ENCODE measurements at regions not wholly inside any gene's neighbourhood (a gene's known extent, or its start where the extent isn't known, plus 50 kb on each side); places are given as distances from the start of the nearest gene placed in this dataset.

DNA sequence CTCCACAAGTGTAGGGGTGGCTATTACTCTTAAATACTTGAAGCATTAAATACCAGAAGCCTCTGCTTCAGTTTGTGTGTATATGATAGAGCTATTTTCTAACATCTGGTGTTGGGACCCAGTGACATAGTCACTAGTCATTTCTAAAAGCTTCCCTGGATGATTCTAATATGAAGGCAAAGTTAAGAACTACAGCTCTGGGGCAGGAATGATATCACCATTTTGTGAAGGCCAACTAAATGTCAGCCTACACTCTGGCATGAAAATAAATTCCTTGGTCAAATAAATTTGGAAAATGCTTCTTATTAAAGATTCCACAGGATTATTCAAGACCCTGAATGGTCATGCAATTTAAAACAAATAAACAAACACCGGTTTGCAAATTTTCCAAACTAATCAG is 197.7 kb downstream of the PLK2 start:
- no peak for DNase-seq (ENCODE audit: low spot score in 2 of 2)
- peak overlapping the region in 1 of 2 donors; percentile 24 for H3K27ac ChIP-seq
- intact Hi-C loops (cut with DNase I) = loop anchor here (5.0 kb wide), 1 partner anchor 195 kb away; no protein-coding TSS in a partner anchor

GRCh38 chr5:58261605-58262004 is 198.3 kb downstream of the PLK2 start:
- Histone ChIP-seq H3K4me1 (peaks cover 0 to 14% of the 10 kb centered on the region in 2 donors), H3K9me3 (no peaks in the 10 kb centered on the region), H3K27me3 (no peaks in the 10 kb centered on the region), H3K27ac (peak overlapping the region; percentile 24 to 42), H3K36me3 (no peaks in the 10 kb centered on the region), H3K4me3 (no peak overlapping the region)
- no peak for DNase-seq (ENCODE audit: low spot score in 2 of 2)
- TF ChIP-seq, protein P1, sequence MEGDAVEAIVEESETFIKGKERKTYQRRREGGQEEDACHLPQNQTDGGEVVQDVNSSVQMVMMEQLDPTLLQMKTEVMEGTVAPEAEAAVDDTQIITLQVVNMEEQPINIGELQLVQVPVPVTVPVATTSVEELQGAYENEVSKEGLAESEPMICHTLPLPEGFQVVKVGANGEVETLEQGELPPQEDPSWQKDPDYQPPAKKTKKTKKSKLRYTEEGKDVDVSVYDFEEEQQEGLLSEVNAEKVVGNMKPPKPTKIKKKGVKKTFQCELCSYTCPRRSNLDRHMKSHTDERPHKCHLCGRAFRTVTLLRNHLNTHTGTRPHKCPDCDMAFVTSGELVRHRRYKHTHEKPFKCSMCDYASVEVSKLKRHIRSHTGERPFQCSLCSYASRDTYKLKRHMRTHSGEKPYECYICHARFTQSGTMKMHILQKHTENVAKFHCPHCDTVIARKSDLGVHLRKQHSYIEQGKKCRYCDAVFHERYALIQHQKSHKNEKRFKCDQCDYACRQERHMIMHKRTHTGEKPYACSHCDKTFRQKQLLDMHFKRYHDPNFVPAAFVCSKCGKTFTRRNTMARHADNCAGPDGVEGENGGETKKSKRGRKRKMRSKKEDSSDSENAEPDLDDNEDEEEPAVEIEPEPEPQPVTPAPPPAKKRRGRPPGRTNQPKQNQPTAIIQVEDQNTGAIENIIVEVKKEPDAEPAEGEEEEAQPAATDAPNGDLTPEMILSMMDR (IDR thresholded peaks at IDR 0.05) = no peak
- intact Hi-C loops (cut with DNase I) = loop anchor here (5.0 kb wide), 1 partner anchor 196 kb away; no protein-coding TSS in a partner anchor

More for the DNA sequence above, 197.7 kb downstream of the PLK2 start:
- TF ChIP-seq, protein P1 (IDR thresholded peaks at IDR 0.05) = no peak
- H3K36me3 ChIP-seq = no peaks in the 10 kb centered on the region
- H3K4me3 ChIP-seq = no peak overlapping the region
- no peaks in the 10 kb centered on the region for H3K9me3 ChIP-seq
- no peaks in the 10 kb centered on the region for H3K27me3 ChIP-seq
- H3K4me1 ChIP-seq = peaks cover 0 to 14% of the 10 kb centered on the region in 2 donors

DNA sequence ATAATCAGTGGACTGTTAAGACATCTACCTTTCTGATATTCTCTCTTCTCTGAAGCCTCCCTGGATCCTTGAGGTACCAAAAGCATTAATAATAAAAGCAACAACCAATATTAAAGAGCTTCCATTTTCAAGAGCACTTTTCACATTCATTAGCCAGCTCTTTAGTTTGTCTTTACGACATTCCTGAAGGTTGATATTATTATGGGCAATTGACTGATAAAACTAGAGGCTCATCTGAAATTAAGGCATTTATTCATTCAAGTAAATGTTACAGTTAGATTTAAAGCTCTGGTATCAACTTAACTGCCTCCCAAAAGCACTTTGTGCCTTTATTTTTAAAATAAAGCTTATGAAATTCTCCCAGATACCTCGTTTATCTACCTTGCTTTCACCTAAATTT is 199.6 kb downstream of the PLK2 start:
- no peak for DNase-seq (ENCODE audit: low spot score in 2 of 2)
- no peaks in the 10 kb centered on the region for H3K36me3 ChIP-seq
- TF ChIP-seq, protein P1 (IDR thresholded peaks at IDR 0.05) = no peak
- H3K4me3 ChIP-seq = no peak overlapping the region
- intact Hi-C loops (cut with DNase I) = loop anchor here (5.0 kb wide), 1 partner anchor 197 kb away; no protein-coding TSS in a partner anchor
- peak overlapping the region; percentile 15 to 24 for H3K27ac ChIP-seq
- H3K27me3 ChIP-seq = no peaks in the 10 kb centered on the region
- no peaks in the 10 kb centered on the region for H3K9me3 ChIP-seq
- H3K4me1 ChIP-seq = peaks cover 0 to 14% of the 10 kb centered on the region in 2 donors

DNA sequence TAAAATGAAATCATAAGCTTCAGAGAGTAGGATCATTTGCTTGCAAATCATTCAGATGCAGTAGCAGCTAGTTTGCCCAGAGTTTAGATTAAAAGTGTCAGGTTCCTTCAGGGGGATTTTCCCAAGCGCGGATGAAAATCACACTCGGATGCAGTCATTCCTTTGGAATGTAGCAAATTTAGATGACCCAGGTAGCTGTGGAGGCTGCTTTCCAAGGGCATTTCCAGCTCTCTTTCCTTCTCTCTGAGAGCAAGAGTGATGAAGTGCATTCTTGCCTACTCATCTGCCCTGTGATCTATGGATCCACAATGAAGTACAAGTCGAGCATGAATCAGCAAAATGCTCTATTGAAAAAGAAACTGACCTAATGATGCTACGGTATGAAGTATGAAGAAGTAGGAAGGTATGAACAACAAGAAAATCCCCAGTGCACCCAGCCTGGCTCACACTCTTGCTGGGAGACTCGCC is 200.2 kb downstream of the PLK2 start:
- Histone ChIP-seq H3K36me3 (no peaks in the 10 kb centered on the region), H3K27me3 (no peaks in the 10 kb centered on the region), H3K4me1 (peaks cover 0 to 14% of the 10 kb centered on the region in 2 donors), H3K27ac (peak overlapping the region; percentile 15 to 24), H3K9me3 (no peaks in the 10 kb centered on the region), H3K4me3 (peak overlapping the region in 1 of 2 donors; percentile 29)
- no peak for DNase-seq (ENCODE audit: low spot score in 2 of 2)
- intact Hi-C loops (cut with DNase I) = loop anchor here (5.0 kb wide), 1 partner anchor 198 kb away; no protein-coding TSS in a partner anchor
- TF ChIP-seq, protein P1 (IDR thresholded peaks at IDR 0.05) = no peak

DNA sequence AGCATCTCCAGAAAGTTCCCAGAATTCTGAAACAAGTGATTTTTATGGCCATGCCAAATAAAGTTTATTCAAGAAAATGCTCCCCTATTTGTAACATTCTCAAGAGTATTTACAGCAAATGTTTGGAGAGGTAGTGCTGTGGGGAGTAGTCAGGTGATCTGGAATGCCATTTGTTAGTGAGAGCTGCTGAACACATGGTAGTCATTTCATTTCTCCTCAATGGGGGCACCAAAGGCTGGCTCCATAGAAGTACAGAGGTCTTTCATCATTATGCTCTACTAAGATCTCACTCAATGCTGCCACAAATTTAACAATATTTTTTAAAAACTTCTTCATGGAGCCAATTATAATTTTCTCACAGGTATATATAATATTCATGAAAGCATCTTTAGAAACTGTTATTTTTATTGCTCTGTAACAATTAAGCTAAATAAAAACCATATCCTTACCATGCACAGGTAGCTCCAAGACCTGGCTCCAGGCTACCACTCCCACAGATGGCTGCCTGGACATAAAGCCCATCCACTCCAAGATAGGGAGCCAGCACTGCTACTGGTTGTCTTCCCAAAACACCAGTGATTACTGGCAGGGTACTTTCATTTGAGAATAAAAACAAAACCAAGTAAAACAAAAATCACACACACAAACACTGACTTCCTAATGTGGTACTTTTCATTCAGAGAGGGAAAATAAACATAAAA is 200.8 kb downstream of the PLK2 start:
- H3K27ac ChIP-seq = peak overlapping the region in 1 of 2 donors; percentile 15
- H3K27me3 ChIP-seq = no peaks in the 10 kb centered on the region
- peaks cover 0 to 14% of the 10 kb centered on the region in 2 donors for H3K4me1 ChIP-seq
- intact Hi-C loops (cut with DNase I) = no loop called here
- H3K4me3 ChIP-seq = no peak overlapping the region
- H3K9me3 ChIP-seq = no peaks in the 10 kb centered on the region
- H3K36me3 ChIP-seq = no peaks in the 10 kb centered on the region
- no peak for DNase-seq (ENCODE audit: low spot score in 2 of 2)
- TF ChIP-seq, protein P1 (IDR thresholded peaks at IDR 0.05) = no peak
